HG02885 (cell line): ENCODE measurements at regions not wholly inside any gene's neighbourhood (a gene's known extent, or its start where the extent isn't known, plus 50 kb on each side); places are given as distances from the start of the nearest gene placed in this dataset.
"Not testable (repeated sequence)": the region's sequence is repeated elsewhere in the genome, so short reads cannot be mapped to it uniquely, and the experiment has no call there.

Source experiments
- ATAC-seq: cut with Tn5 transposase; IDR thresholded peaks from one replicate; pipeline ENCODE4 v1.9.1; 2021; ENCODE audit warnings: mild to moderate bottlenecking; ENCODE audit not compliant: unreplicated experiment, poor library complexity

DNA sequence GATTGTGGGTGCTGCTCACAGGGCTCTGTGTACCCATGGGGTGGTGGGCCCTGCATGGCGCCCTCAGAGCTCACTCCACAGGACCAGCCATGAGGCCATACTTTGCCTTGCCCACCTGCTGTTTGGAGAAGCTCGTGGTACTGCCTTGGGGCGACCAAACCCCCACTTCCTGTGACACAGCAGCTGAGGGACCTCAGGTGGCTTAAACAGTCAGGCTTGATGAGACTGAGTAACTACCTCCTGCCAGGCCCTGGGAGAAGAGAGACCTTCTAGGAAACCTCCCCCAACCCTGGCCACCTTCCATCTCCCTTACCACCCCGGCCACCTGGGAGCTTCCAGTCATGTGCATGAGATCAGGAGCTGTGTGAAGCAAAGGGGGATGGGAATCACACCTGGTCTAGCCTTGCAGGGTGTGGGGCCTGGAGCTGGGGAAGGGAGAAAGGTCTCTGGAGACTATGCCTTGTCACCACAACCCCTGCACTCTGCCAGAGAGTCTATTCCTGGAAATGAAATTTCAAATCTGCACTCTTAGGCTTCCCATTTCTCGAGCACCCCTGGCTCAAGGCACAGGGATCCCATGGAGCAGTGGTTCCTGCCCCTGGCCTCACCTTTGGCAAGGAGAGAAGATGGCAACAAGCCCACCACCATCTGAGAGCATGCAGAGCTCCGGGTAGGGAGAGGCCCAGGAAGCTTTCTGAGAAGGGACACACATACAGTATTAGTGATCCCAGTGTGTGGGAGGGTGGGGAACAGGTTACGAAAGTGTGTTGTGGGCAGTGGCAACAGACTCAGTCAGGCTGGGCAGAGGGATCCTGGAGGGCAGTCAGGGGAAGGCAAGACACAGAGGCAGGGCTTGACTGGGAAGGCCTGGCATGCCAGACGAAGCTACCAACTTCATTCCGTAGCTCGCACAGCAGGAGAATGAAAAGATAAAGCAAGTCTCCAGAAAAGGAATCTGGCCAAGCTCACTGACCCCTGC lies 125.0 kb downstream of the URI1 start:
- no peak for ATAC-seq

DNA sequence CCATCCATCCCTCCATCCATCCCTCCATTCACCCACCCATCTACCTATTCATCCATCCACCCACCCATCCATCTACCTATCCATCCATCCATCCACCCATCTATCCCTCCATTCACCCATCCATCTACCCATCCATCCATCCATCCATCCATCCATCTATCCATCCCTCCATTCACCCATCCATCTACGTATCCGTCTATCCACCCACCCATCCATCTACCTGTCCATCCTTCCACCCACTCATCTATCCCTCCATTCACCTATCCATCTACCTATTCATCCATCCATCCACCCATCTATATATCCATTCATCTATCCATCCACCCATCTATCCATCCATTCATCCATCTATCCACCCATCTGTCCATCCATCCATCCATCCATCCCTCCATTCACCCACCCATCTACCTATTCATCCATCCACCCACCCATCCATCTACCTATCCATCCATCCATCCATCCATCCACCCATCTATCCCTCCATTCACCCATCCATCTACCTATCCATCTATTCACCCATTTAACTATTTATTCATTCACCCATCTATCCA lies 126.0 kb downstream of the URI1 start:
- ATAC-seq, result not testable (repeated sequence)

DNA sequence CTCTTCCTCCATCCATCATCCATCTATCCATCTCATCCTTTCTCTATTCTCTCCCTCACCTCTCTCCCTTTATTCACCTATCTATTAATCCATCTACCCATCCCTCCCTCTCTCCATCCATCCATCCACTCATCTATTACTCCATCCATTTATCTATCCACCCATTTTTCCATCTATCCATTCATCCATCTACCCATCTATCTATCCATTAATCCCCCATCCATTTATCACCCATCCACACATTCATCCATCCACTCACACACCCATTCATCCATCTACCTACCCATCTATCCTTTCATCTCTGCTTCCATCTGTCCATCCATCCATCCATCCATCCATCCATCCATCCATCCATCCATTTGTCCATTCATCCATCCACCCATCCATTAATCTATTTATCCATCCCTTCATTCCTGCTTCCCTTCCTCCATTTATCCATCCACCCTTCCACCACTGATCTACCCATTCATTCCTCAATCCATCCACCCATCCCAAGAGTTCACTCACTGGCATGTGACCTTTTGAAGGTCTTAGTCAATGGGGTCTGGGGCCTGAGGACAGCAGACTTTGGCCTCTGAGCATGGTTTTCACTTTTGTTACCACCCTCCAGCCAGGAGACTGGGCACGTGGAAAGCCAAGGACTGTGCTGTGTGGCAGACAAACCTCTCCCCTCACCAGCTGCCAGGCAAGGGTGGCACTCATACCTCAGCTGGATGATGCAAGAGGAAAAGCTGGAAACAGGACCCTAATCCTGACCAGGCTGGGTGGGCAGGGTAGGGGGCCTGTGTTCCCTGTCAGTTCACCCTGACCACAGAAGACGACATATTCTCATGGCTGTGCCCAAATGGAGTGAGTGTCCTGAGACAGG lies 126.7 kb downstream of the URI1 start:
- ATAC-seq, result no peak

DNA sequence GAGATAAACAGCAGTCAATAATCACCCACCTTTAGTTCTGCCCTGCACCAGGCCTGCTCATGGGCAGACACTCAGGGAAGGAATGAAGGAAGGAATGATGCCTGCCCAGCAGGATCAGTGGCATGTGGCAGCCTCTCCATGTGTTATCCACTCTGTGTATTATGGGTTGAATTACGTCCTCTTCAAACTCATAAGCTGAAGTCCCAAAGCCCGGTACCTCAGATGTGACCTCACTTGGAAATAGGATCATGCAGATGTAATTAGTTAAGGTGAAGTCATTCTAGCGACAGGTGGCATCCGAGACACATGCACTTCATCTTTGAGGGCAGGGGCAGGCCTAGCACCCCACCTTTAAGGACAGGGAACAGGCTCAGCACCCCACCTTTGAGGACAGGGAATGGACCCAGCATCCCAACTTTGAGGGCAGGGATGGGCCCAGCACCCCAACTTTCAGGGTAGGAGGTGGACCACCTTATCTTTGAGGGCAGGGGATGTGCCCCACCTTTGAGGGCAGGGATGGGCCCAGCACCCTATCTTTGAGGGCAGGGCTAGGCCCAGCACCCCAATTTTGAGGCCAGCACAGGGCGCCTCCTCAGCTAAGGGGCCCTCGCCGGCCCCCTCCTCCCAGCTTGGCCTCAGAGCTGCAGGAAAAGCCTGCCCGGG lies 127.6 kb downstream of the URI1 start:
- ATAC-seq, result no peak

DNA sequence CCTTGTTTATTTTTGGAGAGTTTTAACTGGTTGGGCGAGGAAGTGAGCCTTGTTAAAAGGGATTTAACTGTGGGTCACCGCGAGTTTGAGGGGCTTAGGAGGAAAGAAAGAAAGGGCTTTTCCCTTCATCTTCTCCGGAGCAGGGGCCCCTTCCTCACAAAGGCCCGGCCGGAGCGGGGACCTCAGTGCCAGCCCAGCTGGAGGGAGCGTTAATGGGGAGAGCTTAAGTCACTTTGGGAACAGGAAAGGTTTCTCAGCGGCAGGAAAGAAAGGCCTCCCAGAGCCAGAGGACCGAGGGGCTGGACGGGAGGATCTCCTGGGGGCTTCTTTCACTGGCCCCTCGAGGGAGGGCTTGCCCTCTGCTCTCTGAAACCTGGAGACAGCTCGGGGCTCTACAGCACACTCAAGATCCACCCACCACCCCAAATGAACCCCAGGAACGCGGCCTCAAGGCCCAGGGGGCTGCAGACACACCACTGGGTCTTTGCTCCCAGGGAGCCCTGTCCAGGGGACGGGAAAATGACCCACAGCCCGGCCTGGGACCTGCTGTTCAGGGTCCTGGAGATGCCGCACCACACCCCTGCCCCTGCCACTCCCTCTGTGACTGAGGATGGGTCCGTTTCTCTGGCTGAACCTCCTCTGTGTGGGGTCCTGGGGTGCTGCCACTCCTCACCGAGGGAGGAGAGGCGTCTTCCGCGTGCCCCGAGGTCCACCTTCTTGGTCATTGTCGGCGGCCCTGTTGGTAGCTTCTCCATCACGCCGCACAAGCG lies 128.3 kb downstream of the URI1 start:
- no peak for ATAC-seq

DNA sequence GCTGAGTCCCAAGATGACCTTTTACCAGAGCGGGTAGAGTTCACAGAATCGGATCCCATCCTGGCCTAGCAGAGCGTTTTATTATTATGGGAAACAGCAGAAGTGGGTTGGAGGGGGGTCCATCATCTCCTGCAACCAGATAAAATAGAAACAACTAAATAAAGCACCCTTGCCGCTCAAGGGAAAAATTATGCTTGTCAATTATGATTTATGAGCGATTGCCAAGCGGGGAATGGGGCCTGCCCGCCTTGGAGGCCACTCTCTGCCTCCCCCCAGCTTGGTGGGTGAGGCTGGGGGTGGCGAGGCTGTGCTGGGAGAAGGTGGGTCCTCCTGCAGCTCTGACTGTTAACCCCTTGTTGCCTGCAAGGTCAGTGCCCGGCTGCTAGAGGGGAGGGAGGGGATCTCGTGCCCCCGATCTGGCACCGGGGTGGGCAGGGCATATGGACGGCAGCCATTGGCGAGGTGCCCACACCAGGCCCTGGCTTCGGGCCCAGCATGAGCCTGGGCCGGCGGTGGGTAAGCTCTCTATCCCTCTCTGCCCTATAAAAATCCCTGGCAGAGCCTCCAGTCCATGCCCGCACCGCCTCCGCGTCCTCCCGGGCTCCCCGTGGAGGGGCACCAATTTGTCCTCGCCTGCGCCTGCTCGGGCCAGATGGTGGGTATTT lies 129.1 kb downstream of the URI1 start:
- ATAC-seq, result no peak

DNA sequence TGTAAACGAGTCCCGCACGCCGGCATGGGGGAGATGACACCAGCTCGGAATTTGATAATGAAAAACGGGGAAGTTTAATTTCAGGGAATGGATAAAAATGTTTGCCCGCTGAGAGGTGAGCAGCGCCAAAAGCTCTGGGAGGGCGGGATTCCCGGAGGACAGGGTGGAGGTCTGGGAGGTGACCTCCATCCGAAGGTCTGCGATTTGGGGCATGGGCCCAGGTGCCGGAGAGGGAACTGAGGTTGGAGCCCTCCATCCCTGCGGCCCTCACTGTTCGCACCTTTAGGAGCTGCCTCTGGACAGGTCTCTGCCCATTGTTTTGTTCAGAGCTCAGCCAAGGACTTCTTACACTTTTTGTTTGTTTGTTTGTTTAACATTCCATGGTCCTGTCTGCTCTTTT lies 129.8 kb downstream of the URI1 start:
- no peak for ATAC-seq

DNA sequence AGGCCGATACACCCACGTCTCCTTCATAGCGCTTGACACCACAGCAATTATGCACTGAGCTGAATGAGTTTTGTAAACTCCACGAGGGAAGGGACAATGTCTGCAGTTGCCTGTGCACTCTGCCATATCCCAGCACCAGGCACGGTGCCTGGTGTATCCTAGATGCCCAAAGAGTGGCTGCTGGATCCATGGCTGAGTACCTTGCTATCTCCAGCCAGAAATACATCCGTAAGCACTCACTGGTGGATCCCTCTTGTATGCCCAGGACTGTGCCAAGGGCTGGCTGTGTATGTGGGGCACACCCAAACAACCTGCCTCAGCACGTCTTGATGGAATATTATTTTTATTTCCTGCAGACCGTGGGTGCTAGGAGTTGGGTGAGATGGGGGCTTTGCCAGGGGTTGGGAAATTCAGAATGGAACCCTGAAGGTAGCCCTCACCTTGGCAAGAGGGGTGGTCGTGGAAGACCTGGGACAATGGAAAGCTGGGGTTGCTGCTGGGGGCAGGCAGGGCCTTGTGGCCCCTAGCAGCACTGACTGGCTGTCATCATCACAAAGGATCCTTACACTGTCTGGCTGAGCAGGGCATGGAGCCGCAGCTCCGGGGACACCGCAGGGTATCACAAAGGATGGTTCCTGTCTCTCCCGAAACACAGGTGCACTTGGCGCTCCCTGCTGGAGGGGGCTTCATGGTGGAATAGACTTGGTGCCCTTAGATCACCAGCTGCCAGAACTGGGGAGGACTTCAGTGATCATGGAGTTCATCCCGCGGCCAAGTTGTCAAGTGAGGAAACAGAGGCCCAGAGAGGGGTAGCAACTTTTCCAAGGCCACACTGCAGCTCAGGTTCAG lies 131.3 kb downstream of the URI1 start:
- ATAC-seq, result no peak

DNA sequence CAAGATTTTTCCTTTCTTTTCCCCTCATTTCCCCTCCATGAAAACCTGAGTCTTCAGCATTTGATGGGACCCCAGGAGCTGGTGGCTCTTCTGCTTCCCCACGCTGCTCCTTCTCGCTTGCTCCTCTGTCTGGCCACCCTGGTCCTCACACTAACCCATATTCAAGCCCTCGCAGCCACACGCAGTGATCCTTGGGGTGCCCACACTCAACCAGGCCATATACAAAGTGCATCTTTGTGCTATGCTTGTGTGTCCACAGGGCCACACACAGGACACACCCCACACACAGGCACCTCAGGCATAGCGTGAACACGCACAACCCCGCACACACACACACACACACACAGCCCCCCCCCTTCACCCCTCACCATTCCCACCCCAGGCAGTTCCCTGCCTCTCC lies 132.1 kb downstream of the URI1 start:
- ATAC-seq, result no peak

DNA sequence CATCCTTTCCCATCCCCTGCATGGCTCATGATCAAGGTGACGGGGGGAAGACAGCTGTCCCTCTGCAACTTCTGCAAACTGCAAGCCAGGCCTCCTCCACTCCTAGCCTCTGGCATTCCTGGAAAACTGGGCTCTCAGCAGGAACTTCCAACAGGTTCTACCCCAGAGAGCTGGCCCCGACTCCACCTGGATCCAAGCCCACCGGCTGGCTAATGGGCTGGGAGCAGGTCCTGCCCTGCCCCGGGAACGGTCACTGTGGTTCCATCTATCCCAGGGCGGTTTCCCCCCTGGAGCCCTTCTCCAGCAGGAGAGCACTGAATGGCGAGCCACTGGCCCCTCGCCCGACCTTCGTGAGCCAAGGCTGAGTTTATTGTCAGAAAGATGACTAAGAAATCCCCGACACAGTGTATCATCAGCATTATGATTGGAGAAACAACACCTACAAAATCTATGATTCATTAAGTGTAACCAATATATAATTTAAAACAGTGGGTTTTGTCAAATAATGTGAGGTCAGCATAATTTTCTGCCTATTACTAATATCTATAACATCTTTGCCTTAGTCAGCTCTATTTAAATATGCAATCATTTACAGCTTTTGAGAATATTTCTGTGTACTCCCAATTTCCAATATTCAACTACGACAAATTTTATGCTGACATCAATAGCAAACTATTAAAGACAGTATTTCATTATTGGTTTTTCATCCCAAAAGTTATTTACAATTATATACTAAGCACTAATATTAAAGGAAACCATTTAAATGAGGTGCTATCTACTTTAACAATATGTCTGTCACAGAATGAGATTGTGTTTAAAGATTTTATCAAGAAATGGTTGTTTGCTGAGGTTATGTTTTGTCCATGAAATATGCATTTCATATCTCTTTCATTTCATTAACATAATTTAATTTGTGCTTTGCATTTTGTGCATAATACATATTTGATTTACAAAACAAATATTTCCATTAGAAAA lies 133.0 kb downstream of the URI1 start:
- no peak for ATAC-seq

DNA sequence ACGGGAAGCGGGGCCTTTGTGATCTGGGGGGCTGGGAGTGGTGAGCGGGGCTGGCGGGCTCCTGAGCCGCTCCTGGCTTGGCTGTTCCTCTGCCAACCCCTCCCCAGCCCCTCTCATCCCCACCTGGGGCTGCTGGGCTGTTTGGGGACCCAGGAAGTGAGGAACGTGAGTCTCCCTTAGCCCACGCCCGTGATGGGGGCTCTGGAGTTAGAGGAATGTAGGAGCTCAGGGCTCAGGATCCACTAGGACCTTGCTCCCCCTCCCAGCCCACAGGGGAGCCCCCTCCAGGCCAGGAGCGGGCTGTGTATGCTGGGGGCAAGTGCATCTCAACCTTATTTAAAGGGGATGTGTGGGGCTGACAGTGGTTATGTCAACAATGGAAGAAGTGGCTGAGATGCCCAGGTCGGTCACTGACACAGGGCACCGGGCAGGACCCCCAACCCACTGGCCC lies 134.1 kb downstream of the URI1 start:
- ATAC-seq, result no peak

DNA sequence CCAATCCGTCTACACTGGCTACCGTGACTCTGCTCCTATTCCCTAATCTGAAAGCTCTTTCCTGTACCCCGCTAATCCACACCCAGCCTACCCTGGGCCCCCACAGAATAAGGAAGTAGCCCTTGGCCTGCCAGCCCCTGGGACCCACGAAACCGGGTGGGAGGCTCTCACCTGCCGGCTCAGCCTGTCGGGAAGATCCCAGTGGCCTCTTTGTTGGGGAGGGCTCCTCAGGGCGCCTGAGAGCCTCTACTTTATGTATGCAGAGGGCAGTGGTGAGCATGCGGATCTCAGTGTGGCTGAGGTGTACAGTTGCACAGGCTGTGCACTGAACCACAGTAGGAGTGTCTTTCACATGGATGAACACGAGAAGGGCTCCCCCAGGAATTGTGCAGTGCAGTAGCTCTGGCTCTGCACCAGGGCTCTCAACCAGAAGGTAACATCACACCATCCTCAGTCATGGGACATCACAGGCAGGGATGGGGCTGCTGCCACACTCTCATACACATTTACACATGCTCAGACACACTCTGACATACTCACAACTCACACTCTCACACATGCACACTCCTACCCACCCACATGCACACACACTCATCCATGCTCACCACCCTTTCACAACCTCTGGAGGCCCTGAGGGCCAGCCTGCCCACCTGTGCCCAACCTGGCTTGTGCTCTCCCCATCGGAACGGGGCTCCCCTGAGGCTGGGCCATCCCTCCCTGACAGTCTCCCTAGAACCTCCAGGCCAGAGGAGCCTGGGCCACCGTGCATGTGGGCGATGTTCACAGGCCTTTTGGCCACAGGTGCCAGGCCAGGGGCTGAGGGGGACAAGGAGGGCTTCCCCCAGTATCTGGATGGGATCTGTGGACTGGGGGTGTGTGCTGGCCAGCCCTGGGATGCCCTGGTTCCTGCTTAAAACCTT lies 135.0 kb downstream of the URI1 start:
- ATAC-seq, result no peak

DNA sequence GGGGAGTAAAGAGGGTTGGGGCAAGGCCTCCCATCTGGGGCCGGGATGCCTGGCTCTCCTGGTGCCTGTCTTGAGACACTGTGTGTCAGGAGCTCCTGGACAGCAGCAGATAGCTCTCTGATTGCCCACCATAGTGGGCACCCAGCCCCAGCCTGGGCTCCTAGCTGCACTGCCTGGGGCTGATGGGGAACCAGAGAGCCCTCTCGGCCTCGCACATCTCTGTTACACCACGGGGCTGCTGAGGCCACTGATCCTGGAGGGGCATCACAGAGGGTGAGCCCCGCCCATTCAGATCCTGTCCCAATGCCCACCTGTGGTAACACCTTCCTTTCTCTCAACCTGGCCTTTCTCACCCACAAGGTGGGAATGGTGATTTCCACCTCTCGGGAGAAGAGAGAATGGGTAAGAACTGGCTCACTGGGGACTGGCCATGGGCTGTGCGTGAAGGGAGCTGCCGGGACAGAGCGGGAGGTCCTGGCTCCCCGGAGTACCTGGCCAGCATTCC lies 135.9 kb downstream of the URI1 start:
- no peak for ATAC-seq

DNA sequence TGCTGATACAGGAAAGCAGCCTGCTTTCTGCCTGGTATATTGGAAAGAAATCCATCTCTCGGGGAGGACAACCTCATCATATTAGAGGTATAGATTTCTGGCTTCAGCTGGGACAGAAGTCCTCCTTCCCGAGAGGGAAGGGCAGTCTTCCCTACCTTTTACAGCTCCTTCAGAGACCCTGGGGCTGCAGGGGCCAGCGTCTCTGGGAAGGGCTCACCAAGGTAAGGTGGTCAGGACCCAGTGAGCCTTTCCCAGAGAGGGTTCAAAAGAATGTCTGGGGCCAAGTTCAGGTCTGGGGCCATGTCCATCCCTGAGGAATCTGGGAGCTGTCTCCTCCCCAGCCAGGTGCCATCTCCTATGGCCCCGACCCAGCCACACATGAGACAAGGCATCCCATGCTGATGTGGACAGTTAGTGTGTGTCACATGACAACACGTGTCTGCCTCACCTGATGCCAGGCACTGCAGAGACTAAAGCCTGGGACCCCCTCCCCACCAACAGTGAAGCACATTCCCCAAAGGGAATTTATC lies 136.4 kb downstream of the URI1 start:
- ATAC-seq, result no peak

DNA sequence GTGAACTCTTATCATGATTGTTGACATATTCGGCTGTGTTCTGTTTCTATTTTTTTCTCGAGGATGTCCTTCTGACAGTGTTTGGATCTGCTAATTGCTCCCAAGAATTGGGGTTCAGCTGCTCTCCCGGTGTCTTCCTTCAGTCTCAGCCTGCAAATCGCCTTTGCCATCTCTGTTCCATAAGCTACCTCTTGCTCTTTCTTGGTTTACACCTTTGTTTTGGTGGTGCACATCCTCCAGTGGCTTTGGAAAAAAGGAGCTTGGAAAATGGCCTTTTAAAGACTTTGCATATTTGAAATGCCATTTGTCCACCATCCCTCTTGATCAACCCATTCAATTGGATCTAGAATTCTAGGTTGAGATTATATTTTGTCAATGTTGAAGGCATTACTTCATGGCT lies 137.2 kb downstream of the URI1 start:
- no peak for ATAC-seq

DNA sequence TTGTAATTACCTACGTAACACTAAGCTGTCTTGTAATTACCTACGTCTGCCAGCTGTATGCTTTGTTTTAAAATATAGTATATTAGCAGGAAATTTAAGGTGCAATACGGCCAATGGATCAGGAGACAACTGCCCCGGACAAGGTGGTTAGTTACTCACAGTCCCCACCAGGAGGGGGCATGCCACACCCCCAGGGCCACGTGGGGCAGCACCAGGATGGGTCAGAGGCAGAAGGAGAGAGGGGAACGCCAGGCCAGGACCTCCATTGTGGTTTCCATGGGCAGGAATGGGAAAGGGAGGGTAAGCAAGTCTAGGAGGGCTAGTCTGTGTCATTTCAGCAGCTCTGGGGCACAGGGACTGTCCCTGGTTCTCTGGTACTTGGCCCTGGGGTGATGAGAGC lies 140.1 kb downstream of the URI1 start:
- no peak for ATAC-seq
